Activated CD8-positive, alpha-beta T cell treated with anti-CD3 and anti-CD28 coated beads, Interleukin-2, amount 10 ng/mL, durations not matched to agents 7 days and 5 days (primary cell): ENCODE measurements at regions not wholly inside any gene's neighbourhood (a gene's known extent, or its start where the extent isn't known, plus 50 kb on each side); places are given as distances from the start of the nearest gene placed in this dataset.

Experiments
- ATAC-seq: fragments of 150-1000 bp; cut with Tn5 transposase; one replicate; pipeline ENCODE4 v1.10.0; 2021; ENCODE audit warnings: moderate library complexity
- CTCF ChIA-PET: fragments of 350-600 bp; sonication (Branson Sonifier 250); formaldehyde crosslinking; loops from one replicate; lab custom pipeline; 2021; ENCODE audit warnings: antibody characterized with exemption; lab: Charles Lee
- POLR2A ChIA-PET: fragments of 350-600 bp; sonication (Branson Sonifier 250); formaldehyde crosslinking; loops from one replicate; lab custom pipeline; 2021; ENCODE audit warnings: antibody characterized with exemption; lab: Charles Lee
- DNase-seq: peaks from one replicate; pipeline ENCODE4 v3.0.0-alpha.2; 2020
- H3K27ac Mint-ChIP-seq: one replicate; pipeline ENCODE4 v1.8.0; 2021; ENCODE audit warnings: mild to moderate bottlenecking, mixed read lengths
- H3K27me3 Mint-ChIP-seq: one replicate; pipeline ENCODE4 v1.8.0; 2021; ENCODE audit warnings: low read depth, mixed read lengths
- H3K36me3 Mint-ChIP-seq: one replicate; pipeline ENCODE4 v1.8.0; 2021; ENCODE audit warnings: low read depth, mixed read lengths
- H3K4me1 Mint-ChIP-seq: one replicate; pipeline ENCODE4 v1.8.0; 2021; ENCODE audit warnings: low read depth, mixed read lengths
- H3K4me3 Mint-ChIP-seq: one replicate; pipeline ENCODE4 v1.8.0; 2021; ENCODE audit warnings: mild to moderate bottlenecking, mixed read lengths
- H3K9me3 Mint-ChIP-seq: one replicate; pipeline ENCODE4 v1.8.0; 2022; ENCODE audit warnings: mixed read lengths; ENCODE audit not compliant: insufficient read depth

DNA sequence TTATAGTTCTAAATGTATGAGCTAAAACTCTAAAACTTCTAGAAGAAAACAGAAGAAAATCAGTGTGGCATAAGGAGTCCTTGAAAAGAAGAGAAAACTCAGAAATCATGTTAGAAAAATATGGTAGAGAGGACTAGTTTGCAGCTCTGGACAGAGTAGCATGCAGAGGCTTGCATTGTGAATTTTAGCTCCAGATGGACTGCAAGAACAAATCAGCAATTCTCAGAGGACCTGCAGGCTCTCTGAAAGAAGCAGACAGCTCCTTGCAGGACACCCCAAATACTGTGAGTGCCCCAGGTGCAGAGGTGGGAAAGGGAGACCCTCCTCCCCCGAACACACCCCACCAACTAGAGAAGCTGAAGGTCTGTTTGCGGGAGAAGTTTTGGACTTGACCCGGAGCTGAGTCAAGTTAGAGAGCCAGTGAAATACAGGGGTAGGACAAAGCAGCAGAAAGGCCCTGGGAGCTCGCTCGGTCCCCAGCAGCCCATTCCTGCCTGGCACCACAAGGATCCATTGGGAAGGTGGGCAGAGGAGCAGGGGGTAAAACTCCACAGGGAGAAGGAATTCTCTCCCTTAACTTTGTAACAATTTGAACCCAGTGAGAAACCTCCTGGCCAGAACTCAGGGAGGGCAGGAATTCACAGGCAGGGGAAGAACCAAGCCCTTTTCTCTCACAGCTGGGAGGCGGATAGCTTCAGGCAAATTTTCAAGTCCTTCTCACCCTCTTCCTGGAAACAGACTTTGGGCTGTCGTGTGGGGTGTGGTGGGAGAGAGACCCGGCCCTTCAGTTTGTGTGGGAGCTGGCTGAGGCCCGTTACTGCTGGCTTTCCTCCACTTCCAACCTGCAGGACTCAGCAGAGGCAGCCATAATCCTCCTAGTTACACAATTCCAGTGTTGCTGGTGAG lies 216.2 kb upstream of the SLC35G4 start:
- no peak overlapping the region for H3K4me3 Mint-ChIP-seq
- H3K36me3 Mint-ChIP-seq = no peaks in the 10 kb centered on the region
- H3K4me1 Mint-ChIP-seq = no peaks in the 10 kb centered on the region
- ChIA-PET CTCF (interaction anchor here (2.1 kb wide), 1 partner anchor 13 kb away, joined by 6 read pairs; no protein-coding TSS in a partner anchor), POLR2A (no interaction called here)
- ATAC-seq (no peak), DNase-seq (no peak)
- no peak overlapping the region for H3K27ac Mint-ChIP-seq
- no peaks in the 10 kb centered on the region for H3K27me3 Mint-ChIP-seq
- no peaks in the 10 kb centered on the region for H3K9me3 Mint-ChIP-seq

DNA sequence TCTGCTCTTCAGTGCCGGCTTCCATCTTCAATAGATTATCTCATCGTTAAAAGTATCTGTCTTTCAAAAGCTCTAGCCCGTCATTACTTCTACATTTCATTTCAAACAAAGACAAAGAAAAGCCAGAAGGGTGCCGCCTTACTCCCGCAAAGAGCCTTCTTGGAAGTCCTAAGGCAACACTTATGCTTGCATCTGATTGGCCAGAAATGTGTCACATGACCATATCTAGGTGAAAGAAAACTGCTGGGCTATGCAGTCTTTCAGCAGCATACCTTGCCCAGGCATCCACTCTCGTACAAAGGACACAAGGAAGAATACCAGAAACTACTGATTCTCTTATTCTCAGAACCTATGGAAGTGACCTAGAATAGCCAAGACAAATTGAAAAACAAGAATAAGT lies 217.1 kb upstream of the SLC35G4 start:
- no peaks in the 10 kb centered on the region for H3K4me1 Mint-ChIP-seq
- CTCF ChIA-PET = interaction anchor here (2.1 kb wide), 1 partner anchor 14 kb away, joined by 6 read pairs; no protein-coding TSS in a partner anchor
- no peaks in the 10 kb centered on the region for H3K9me3 Mint-ChIP-seq
- H3K4me3 Mint-ChIP-seq = no peak overlapping the region
- ATAC-seq (no peak), DNase-seq (no peak)
- POLR2A ChIA-PET = no interaction called here
- no peak overlapping the region for H3K27ac Mint-ChIP-seq
- H3K36me3 Mint-ChIP-seq = no peaks in the 10 kb centered on the region
- no peaks in the 10 kb centered on the region for H3K27me3 Mint-ChIP-seq

DNA sequence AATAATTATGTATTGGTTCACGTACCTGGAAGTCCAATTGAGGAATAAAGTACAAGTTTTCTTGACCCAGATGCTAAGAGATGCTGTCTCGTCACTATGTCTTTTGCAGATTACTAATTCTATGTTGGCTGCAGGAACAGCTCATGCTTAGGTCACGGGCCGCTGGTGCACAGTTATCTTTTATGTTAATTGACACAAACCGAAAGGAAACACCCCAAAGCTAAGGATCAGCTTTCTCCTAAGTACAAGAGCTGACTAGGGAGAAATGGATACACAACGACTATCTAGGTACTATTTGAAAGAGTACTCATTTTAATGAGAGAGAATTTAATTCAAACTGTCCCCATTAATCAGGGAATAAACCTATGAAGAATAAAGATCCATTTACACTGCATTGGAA lies 217.7 kb upstream of the SLC35G4 start:
- no peak for ATAC-seq
- ChIA-PET CTCF (interaction anchor here (2.1 kb wide), 1 partner anchor 15 kb away, joined by 6 read pairs; no protein-coding TSS in a partner anchor), POLR2A (no interaction called here)
- H3K4me3 Mint-ChIP-seq = no peak overlapping the region
- no peaks in the 10 kb centered on the region for H3K36me3 Mint-ChIP-seq
- H3K27ac Mint-ChIP-seq = no peak overlapping the region
- H3K9me3 Mint-ChIP-seq = no peaks in the 10 kb centered on the region
- no peaks in the 10 kb centered on the region for H3K4me1 Mint-ChIP-seq
- H3K27me3 Mint-ChIP-seq = no peaks in the 10 kb centered on the region
- no peak for DNase-seq

DNA sequence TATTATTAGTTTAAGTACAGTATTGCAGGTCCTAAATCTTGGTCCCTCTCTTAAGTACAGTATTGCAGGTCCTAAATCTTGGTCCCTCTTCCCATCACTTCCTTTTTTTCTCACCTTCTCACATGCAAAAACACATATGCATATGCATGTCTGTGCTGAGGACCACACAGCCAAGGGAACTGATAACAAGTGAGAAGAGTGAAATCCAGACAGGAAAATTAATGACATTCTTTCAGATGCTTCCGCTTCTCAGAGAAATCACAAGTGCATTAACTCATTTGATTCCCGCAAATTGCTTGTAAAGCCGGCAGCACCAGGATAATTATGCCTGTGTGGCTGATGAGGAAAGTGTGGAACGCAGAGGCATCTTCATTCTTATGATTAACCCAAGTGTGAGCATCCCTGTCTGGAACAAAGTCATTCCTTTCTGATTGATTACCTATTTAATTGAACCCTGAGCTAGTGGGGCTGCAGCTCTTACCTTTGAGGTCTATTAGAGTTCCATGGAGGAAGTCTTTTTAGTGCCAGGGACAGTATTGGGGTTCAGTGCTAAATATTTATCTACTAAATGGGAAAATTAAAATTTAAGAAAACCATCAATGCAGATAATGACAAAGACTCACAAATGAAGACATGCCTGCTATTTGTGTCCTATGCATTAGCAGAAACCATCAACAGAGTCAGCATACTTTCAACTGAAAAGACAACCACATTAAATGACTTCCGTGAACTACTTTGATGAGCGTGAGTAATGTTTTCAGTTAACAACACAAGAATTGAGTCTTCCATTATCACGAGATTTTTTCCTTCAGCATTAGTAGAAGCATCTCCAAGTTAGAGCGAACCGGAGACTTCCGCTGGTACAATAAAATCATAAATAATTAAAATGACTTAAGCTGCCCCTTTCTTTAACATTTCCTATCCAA lies 220.4 kb upstream of the SLC35G4 start:
- no peaks in the 10 kb centered on the region for H3K4me1 Mint-ChIP-seq
- CTCF ChIA-PET = no interaction called here
- POLR2A ChIA-PET = no interaction called here

DNA sequence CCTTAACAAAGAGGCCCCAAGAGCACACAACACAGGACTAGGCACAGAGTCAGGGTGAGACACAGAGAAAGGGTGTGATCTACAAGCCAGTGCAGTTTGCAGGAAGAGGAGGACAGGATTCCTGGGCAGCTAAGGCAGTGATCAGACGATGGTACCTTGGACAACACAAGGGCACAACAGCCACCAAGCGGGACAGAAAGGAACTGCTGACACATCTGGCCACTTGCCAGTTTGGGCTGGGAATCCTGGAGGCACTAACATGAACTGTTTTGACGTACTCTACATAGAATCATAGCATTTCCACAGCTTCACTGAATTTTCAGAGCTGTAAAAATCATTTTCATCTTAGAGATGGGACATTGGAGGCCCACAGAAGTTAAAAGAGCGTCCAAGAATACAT lies 221.5 kb upstream of the SLC35G4 start:
- no peaks in the 10 kb centered on the region for H3K9me3 Mint-ChIP-seq
- no peak overlapping the region for H3K4me3 Mint-ChIP-seq
- POLR2A ChIA-PET = no interaction called here
- DNase-seq (no peak), ATAC-seq (no peak)
- H3K4me1 Mint-ChIP-seq = no peaks in the 10 kb centered on the region
- no peak overlapping the region for H3K27ac Mint-ChIP-seq
- no peaks in the 10 kb centered on the region for H3K27me3 Mint-ChIP-seq
- no peaks in the 10 kb centered on the region for H3K36me3 Mint-ChIP-seq
- CTCF ChIA-PET = no interaction called here

More for the DNA sequence above, 220.4 kb upstream of the SLC35G4 start:
- Mint-ChIP-seq H3K27me3 (no peaks in the 10 kb centered on the region), H3K27ac (no peak overlapping the region), H3K36me3 (no peaks in the 10 kb centered on the region), H3K4me3 (no peak overlapping the region), H3K9me3 (no peaks in the 10 kb centered on the region)
- ATAC-seq = no peak
- no peak for DNase-seq

DNA sequence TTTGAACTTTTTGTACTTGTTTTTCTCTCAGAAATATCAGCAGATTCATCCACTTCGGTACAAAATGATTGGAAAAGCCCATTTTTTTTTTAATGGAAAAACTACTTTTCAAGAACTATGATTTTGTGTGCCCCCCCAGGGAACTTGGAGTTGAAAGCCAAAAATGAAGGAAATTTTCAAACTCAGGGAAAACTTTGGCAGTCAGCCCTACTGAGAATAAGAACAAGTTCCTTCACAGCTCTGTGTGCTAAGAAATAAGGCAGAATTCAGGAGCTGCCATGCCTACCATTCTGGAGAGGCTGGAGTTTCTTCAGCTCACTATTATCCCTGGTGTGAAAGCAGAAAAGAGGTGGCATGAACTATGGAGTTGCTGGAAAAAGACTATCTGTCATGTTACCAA lies 226.0 kb upstream of the SLC35G4 start:
- ChIA-PET POLR2A (no interaction called here), CTCF (no interaction called here)
- DNase-seq = no peak
- Mint-ChIP-seq H3K9me3 (no peaks in the 10 kb centered on the region), H3K27me3 (no peaks in the 10 kb centered on the region), H3K4me1 (no peaks in the 10 kb centered on the region), H3K36me3 (no peaks in the 10 kb centered on the region), H3K27ac (no peak overlapping the region), H3K4me3 (no peak overlapping the region)
- no peak for ATAC-seq

DNA sequence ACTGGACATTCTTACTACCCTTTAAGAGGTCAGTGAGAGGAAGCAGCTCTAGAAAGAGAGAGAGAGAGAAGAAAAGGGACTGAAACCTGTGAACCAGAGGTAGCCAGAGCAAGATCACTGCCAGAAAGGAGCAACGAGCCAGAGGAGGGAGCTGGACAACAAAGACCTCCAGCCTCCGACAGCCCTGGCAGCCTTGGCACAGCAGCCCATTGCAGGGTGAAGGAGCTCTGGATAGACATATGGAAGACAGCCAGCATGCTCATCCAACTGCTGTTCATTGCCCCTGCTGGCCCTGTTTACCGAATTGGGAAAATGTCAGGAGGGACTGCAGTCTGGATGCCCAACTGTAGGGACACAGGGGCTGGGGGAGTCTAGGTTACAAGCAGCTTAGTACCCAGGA lies 228.4 kb upstream of the SLC35G4 start:
- ATAC-seq (no peak), DNase-seq (no peak)
- H3K4me3 Mint-ChIP-seq = no peak overlapping the region
- no peak overlapping the region for H3K27ac Mint-ChIP-seq
- no peaks in the 10 kb centered on the region for H3K36me3 Mint-ChIP-seq
- POLR2A ChIA-PET = no interaction called here
- H3K9me3 Mint-ChIP-seq = no peaks in the 10 kb centered on the region
- H3K27me3 Mint-ChIP-seq = no peaks in the 10 kb centered on the region
- H3K4me1 Mint-ChIP-seq = no peaks in the 10 kb centered on the region
- CTCF ChIA-PET = no interaction called here

DNA sequence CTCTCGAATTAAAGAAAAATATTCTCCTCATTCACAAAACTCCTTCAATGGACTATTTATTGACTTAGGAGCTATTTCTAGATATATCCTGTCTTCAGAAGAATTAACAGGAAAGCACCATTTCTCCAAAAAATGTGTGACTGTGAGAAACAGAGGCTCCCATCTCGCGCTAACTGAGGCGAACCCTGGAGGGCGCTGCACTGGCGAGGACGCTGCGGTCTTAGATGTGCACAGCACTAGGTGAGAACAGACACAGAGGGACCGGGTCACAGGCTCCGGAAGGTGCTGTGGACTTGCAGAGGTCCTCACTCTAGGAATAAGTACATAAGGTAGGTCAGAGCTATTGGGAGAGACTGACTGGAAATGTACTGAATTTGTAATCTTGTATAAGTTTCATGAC lies 229.7 kb upstream of the SLC35G4 start:
- no peak for ATAC-seq
- H3K4me1 Mint-ChIP-seq = no peaks in the 10 kb centered on the region
- ChIA-PET POLR2A (no interaction called here), CTCF (no interaction called here)
- H3K27me3 Mint-ChIP-seq = no peaks in the 10 kb centered on the region
- H3K27ac Mint-ChIP-seq = no peak overlapping the region
- H3K4me3 Mint-ChIP-seq = no peak overlapping the region
- no peaks in the 10 kb centered on the region for H3K9me3 Mint-ChIP-seq
- H3K36me3 Mint-ChIP-seq = no peaks in the 10 kb centered on the region
- DNase-seq = no peak

DNA sequence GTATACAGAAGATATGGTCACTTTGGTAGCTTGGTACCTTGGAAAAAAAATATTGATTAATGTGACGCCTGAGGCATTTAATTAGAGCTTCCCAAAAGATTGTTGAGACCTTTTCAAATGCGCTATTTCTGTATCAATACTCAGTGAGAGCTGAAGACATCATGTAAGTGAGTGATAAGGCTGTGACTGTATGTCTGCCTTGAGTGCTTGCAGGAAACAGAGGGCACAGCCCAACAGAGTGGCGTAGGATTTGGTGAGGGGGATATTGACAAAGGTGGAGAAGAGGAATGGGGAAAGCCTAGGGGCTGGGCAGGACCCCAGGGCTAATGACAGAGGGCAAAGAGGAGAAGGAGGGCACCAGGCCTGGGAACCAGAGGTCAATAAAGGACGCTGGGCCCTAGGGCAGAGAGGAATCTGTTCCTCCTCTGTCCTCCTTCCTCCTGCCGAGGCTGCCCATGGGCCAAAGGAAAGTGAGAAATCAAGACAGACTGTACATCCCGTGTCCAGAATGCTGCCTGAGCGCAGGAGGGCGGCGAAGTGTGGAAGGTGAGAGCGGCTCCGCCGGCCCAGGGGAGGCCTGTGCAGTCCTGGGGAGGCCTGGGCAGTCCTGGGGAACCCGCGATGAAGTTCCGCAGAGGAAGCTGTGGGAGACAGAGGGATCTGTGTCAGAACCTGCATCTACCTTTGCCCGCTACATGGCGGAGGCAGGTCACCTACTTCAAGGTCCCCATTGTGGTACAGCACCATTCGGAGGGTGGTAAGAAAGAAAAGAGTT lies 228.6 kb upstream of the PIEZO2 start:
- H3K27me3 Mint-ChIP-seq = no peaks in the 10 kb centered on the region
- no peaks in the 10 kb centered on the region for H3K36me3 Mint-ChIP-seq
- POLR2A ChIA-PET = no interaction called here
- H3K4me1 Mint-ChIP-seq = no peaks in the 10 kb centered on the region
- no peak overlapping the region for H3K4me3 Mint-ChIP-seq
- no peak overlapping the region for H3K27ac Mint-ChIP-seq
- CTCF ChIA-PET = no interaction called here
- ATAC-seq (no peak), DNase-seq (no peak)
- H3K9me3 Mint-ChIP-seq = no peaks in the 10 kb centered on the region

DNA sequence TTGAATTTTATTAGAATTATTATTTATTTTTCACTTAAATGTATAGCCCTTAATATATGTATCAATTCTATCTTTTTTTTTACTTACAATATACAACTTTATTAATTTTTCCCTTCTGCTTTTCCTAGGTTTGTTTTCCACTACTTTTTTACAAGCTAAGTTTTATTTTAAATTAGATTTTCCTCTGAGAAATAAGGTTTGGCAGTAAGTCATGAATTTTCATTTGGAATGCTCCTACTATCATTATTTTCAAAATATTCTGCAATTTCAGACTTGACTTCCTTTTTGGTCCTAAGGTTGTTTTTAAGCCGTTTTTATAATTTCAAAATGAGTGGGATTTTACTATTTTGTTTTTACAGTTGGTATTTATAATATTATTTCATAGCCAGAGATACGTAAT lies 222.8 kb upstream of the PIEZO2 start:
- DNase-seq = no peak
- ChIA-PET CTCF (no interaction called here), POLR2A (no interaction called here)
- Mint-ChIP-seq H3K36me3 (no peaks in the 10 kb centered on the region), H3K4me3 (no peak overlapping the region), H3K27me3 (no peaks in the 10 kb centered on the region), H3K4me1 (no peaks in the 10 kb centered on the region), H3K27ac (no peak overlapping the region), H3K9me3 (no peaks in the 10 kb centered on the region)
- ATAC-seq = no peak

DNA sequence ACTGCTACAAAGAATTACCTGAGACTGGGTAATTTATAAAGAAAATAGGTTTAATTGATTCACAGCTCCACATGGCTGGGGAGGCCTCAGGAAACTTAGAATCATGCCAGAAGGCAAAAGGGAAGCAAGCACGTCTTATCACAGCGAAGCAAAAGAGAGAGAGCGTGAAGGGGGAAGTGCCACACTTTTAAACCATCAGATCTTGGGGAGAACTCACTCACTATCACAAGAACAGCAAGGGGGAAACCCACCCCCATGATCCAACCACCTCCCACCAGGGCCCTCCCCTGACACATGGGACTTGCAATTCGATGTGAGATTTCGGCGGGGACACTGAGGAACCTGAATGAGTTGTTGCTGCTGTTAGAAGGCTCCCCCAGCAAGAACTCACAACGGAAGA lies 220.2 kb upstream of the PIEZO2 start:
- H3K27me3 Mint-ChIP-seq = no peaks in the 10 kb centered on the region
- H3K36me3 Mint-ChIP-seq = no peaks in the 10 kb centered on the region
- DNase-seq (no peak), ATAC-seq (no peak)
- H3K9me3 Mint-ChIP-seq = no peaks in the 10 kb centered on the region
- no peak overlapping the region for H3K27ac Mint-ChIP-seq
- no peaks in the 10 kb centered on the region for H3K4me1 Mint-ChIP-seq
- CTCF ChIA-PET = no interaction called here
- no peak overlapping the region for H3K4me3 Mint-ChIP-seq
- POLR2A ChIA-PET = no interaction called here
